ENCODE measurements at regions not wholly inside any gene's neighbourhood (a gene's known extent, or its start where the extent isn't known, plus 50 kb on each side); places are given as distances from the start of the nearest gene placed in this dataset.
A peak's percentile ranks its signal among the peaks of the same experiment; 100 is the strongest.

DNA sequence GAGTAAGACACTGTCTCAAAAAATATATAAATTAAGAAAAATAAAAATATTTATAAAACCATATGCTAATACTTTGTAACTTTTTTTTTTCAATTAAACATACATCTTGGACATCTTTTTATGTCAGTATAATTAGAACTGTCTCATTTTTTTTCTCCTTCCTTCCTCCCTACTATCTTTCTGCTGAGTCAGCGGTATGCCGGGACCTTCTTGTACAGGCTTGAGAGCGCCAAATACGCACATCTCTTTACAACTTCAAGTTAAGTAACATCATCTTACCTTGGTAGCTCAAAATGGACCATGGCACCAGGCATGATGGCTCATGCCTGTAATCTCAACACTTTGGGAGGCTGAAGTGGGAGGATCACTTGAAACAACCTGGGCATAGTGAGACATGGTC lies 153.4 kb downstream of the FAM161A start:
- Histone ChIP-seq H3K9ac (ENCODE audit: low read length) (no peak overlapping the region), H3K27me3 (ENCODE audit: control insufficient read depth, insufficient read depth, low read length) (no peaks in the 10 kb centered on the region)

DNA sequence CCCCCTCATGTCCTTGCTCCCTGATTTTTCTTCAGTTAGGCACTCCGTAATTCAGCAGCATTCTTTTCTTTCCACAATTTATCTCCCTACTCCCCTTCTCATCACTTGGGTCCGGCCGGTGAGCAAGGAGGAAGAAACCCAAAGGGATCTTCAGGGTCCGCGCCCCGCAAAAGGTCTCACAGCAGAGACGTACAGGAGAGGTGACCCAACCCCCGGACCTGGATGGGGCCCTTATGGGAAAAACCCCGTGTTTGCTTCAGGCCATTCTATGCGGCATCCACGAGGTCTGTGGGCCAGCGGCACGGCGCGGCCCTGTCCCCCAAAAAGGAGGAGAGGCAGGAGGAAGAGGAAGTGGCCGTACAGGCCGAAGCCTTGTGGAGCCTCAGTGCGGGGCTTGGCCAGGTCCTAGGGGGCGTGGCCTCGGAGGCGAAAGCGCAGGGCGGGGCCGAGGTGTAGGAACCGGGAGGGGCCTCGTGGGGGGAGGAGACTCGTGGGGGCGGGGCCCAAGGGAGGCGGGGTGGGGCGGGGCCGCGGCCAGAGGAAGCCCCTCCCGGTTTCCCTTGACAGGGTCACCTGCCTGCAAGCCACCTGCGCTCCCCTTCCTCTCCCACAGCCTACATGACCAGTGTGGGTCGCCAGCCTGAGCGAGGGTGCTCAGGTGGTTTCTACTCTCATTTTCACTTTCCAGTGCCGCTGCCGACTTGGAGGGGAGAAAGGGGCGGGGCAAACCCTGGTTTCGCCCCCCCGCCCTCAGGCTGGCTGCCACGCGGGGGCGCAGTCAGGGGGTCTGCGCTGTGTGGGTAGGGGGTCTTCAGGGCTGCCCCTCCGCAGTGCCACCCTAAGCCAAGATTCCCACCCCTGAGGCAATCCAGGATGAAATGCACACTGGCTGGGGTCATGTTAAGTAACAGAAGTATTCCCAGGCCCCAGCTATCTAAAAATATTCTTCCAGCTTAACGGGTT lies 156.4 kb upstream of the XPO1 start:
- H3K27me3 ChIP-seq (ENCODE audit: control insufficient read depth, insufficient read depth, low read length), result no peaks in the 10 kb centered on the region
- no peaks in the 10 kb centered on the region for H3K9me3 ChIP-seq (ENCODE audit: control insufficient read depth, low read depth, low read length)
- no peaks in the 10 kb centered on the region for H3K36me3 ChIP-seq (ENCODE audit: control insufficient read depth, low read depth, low read length)
- H3K4me1 ChIP-seq (ENCODE audit: control insufficient read depth, low read depth, low read length), result peaks cover 5% of the 10 kb centered on the region
- H3K9ac ChIP-seq (ENCODE audit: low read length), result peak overlapping the region; percentile 44
- no peak overlapping the region for H3K27ac ChIP-seq (ENCODE audit: low read length)
- H3K4me3 ChIP-seq (ENCODE audit: low read length), result peak overlapping the region; percentile 70

More for the DNA sequence above, 153.4 kb downstream of the FAM161A start:
- Histone ChIP-seq H3K36me3 (ENCODE audit: control insufficient read depth, low read depth, low read length) (no peaks in the 10 kb centered on the region), H3K27ac (ENCODE audit: low read length) (no peak overlapping the region), H3K9me3 (ENCODE audit: control insufficient read depth, low read depth, low read length) (no peaks in the 10 kb centered on the region), H3K4me1 (ENCODE audit: control insufficient read depth, low read depth, low read length) (no peaks in the 10 kb centered on the region), H3K4me3 (ENCODE audit: low read length) (no peak overlapping the region)

DNA sequence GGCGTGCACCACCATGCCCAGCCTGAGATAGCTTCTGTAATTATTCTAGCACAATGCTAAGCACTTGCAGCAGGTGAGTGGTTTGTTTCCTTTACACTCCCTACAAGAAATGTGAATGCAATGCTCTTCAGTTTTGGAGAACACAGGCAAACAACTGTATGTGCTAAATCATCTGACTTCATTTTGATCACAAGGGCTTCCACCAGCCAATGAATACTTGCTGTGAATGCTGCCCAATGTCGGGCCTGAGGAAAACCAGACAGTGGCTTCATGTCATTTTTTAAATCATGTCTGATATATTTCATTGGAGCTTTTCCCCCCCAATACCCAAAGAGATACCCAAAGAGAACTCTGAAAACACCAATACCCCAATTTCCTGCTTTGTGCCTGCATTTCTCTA lies 155.6 kb upstream of the XPO1 start:
- Histone ChIP-seq H3K4me1 (ENCODE audit: control insufficient read depth, low read depth, low read length) (peaks cover 5% of the 10 kb centered on the region), H3K27ac (ENCODE audit: low read length) (no peak overlapping the region), H3K27me3 (ENCODE audit: control insufficient read depth, insufficient read depth, low read length) (no peaks in the 10 kb centered on the region), H3K36me3 (ENCODE audit: control insufficient read depth, low read depth, low read length) (no peaks in the 10 kb centered on the region), H3K9ac (ENCODE audit: low read length) (no peak overlapping the region), H3K4me3 (ENCODE audit: low read length) (peak overlapping the region; percentile 70), H3K9me3 (ENCODE audit: control insufficient read depth, low read depth, low read length) (no peaks in the 10 kb centered on the region)

DNA sequence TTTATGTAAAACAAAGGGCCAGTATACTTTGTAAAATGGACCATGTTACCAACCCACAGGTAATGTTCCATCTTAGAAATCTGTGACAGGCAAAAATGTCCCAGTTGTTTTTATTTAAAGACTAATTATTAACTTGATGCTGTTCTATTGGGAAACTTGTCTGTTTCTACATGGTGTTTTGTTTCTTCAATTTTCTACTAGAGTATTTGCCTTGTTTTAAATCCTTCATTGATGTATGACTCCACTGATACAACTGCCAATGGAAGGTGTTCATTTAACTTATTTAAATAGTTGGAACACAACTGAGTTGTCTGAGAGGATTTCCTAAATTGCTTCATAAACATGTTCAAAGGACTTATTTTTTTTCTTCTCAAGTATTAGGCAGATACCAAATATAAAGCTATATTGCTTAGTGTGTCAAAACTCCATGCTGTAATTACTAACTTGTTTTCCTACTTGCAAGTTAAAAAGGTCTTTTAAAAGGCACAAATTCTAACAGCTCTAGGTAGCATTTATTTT lies 152.0 kb upstream of the XPO1 start:
- H3K9ac ChIP-seq (ENCODE audit: low read length), result no peak overlapping the region
- H3K4me3 ChIP-seq (ENCODE audit: low read length), result no peak overlapping the region
- no peak overlapping the region for H3K27ac ChIP-seq (ENCODE audit: low read length)

DNA sequence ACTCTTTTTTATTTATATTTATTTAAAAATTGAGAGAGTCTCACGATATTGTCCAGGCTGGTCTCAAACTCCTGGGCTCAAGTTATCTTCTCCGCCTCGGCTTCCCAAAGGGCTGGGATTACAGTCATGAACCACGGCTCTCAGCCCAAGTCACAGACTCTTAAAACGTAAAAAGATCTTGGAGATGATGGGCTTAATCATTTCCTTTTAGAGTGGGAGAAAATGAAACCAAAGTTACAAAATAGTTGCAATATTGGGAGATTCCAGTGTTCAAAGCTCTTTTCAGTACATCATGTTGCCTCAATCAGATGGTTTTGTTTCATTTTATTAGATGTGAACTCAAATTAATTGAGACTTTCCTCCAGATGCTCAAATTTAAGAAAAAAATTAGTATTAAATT lies 151.4 kb upstream of the XPO1 start:
- Histone ChIP-seq H3K4me1 (ENCODE audit: control insufficient read depth, low read depth, low read length) (peaks cover 5% of the 10 kb centered on the region), H3K9me3 (ENCODE audit: control insufficient read depth, low read depth, low read length) (no peaks in the 10 kb centered on the region), H3K9ac (ENCODE audit: low read length) (no peak overlapping the region), H3K36me3 (ENCODE audit: control insufficient read depth, low read depth, low read length) (no peaks in the 10 kb centered on the region), H3K27me3 (ENCODE audit: control insufficient read depth, insufficient read depth, low read length) (no peaks in the 10 kb centered on the region), H3K27ac (ENCODE audit: low read length) (no peak overlapping the region), H3K4me3 (ENCODE audit: low read length) (no peak overlapping the region)

More for the DNA sequence above, 152.0 kb upstream of the XPO1 start:
- H3K36me3 ChIP-seq (ENCODE audit: control insufficient read depth, low read depth, low read length), result no peaks in the 10 kb centered on the region
- H3K4me1 ChIP-seq (ENCODE audit: control insufficient read depth, low read depth, low read length), result peaks cover 5% of the 10 kb centered on the region
- no peaks in the 10 kb centered on the region for H3K9me3 ChIP-seq (ENCODE audit: control insufficient read depth, low read depth, low read length)
- H3K27me3 ChIP-seq (ENCODE audit: control insufficient read depth, insufficient read depth, low read length), result no peaks in the 10 kb centered on the region

DNA sequence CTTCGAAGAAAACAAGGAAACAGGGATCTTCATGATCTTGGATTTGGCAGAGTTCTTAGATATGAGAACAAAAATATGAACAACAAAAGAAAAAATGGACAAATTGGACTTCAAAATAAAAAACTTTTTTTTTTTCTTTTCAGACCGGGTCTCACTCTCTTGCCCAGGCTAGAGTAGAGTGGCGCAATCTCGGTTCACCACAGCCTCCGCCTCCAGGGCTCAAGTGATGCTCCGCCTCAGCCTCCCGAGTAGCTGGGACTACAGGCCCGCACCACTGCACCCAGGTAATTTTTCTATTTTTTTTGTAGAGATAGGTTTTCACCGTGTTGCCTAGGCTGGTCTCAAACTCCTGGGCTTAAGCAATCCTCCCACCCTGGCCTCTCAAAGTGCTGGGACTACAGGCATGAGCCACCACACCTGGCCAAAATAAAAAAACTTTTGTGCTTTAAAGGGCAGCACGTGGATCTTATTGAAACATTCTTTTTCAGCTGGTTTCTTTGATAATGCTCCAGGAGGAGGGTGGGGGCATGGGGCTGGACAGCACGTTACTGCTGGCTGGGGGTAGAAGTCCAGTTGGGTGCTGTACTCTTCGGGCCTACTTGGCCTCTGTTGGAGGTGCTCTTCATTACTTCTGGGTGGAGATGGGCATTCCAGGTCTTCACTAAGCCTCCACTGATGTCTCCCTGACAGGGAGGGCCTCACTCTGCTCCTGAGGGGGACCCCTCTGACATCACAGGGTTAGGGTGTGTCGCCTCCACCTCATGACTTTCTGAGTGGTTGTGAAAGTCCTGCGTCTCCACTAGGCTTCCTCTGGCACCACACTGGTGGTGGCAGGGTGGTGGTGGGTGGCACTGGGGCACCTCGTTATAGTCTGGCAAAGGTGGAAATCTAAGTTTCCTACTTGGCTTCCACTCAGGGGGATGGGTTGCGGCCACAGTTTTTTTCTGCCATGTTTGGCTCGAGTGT lies 150.5 kb upstream of the XPO1 start:
- no peaks in the 10 kb centered on the region for H3K36me3 ChIP-seq (ENCODE audit: control insufficient read depth, low read depth, low read length)
- no peak overlapping the region for H3K27ac ChIP-seq (ENCODE audit: low read length)
- H3K27me3 ChIP-seq (ENCODE audit: control insufficient read depth, insufficient read depth, low read length), result no peaks in the 10 kb centered on the region
- no peaks in the 10 kb centered on the region for H3K4me1 ChIP-seq (ENCODE audit: control insufficient read depth, low read depth, low read length)
- no peak overlapping the region for H3K4me3 ChIP-seq (ENCODE audit: low read length)
- H3K9ac ChIP-seq (ENCODE audit: low read length), result no peak overlapping the region
- no peaks in the 10 kb centered on the region for H3K9me3 ChIP-seq (ENCODE audit: control insufficient read depth, low read depth, low read length)

DNA sequence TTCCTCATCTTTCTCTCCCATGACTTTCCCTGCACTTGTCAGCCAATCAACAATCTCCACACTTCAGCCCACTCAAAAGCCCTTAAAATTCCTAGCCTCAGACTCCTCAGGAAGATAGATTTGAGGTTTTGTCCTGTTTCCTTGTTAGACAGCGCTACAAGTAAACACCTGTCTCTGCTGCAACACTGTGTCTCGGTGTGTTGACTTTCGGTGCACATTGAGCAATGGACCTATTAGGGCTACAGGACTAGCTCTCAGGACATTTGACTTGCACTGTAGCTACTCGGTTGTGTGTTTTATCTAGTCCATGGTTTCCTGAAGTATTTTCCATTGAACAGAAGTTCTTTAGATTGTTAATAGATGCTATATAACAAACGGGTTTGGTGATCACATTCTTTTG lies 140.9 kb upstream of the XPO1 start:
- no peaks in the 10 kb centered on the region for H3K9me3 ChIP-seq (ENCODE audit: control insufficient read depth, low read depth, low read length)
- no peak overlapping the region for H3K27ac ChIP-seq (ENCODE audit: low read length)
- H3K9ac ChIP-seq (ENCODE audit: low read length), result no peak overlapping the region
- no peaks in the 10 kb centered on the region for H3K27me3 ChIP-seq (ENCODE audit: control insufficient read depth, insufficient read depth, low read length)
- no peaks in the 10 kb centered on the region for H3K36me3 ChIP-seq (ENCODE audit: control insufficient read depth, low read depth, low read length)
- H3K4me1 ChIP-seq (ENCODE audit: control insufficient read depth, low read depth, low read length), result no peaks in the 10 kb centered on the region
- H3K4me3 ChIP-seq (ENCODE audit: low read length), result no peak overlapping the region

DNA sequence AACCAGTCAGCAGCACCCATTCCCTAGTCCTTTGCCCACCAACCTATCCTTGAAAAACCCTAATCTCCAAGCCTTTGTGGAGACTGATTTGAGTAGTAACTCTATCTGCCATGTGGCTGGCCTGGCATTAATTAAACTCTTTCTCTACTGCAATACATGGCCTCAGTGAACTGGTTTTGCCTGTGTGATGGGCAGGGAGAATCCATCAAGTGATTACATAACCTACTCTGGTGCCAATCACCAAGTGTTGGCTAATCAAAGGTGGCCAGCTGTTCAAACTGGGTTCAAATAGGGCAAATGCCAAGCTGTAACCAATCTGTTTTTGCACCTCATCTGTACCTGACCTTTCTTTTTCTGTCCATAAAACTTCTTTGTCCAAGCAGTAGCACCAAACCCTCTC lies 139.8 kb upstream of the XPO1 start:
- no peak overlapping the region for H3K4me3 ChIP-seq (ENCODE audit: low read length)
- H3K9me3 ChIP-seq (ENCODE audit: control insufficient read depth, low read depth, low read length), result no peaks in the 10 kb centered on the region
- no peaks in the 10 kb centered on the region for H3K36me3 ChIP-seq (ENCODE audit: control insufficient read depth, low read depth, low read length)
- no peak overlapping the region for H3K9ac ChIP-seq (ENCODE audit: low read length)
- no peaks in the 10 kb centered on the region for H3K27me3 ChIP-seq (ENCODE audit: control insufficient read depth, insufficient read depth, low read length)
- no peak overlapping the region for H3K27ac ChIP-seq (ENCODE audit: low read length)
- no peaks in the 10 kb centered on the region for H3K4me1 ChIP-seq (ENCODE audit: control insufficient read depth, low read depth, low read length)

DNA sequence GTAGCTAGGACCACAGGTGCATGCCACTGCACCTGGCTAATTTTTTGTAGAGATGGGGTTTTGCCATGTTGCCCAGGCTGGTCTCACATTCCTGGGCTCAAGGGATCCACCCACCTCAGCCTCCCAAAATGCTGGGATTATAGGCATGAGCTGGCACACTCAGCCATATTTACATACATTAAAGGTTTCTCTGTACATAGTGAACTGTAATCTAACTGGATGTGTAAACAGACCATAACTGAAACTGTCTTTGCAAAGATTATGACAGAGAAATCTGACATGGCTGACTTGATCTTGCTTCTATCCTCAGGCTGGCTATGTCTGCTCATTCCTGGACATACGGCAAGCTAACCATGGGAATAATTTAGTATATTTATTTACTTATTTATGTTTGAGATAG lies 139.2 kb upstream of the XPO1 start:
- Histone ChIP-seq H3K9me3 (ENCODE audit: control insufficient read depth, low read depth, low read length) (no peaks in the 10 kb centered on the region), H3K27ac (ENCODE audit: low read length) (no peak overlapping the region), H3K4me3 (ENCODE audit: low read length) (no peak overlapping the region), H3K9ac (ENCODE audit: low read length) (no peak overlapping the region), H3K36me3 (ENCODE audit: control insufficient read depth, low read depth, low read length) (no peaks in the 10 kb centered on the region), H3K4me1 (ENCODE audit: control insufficient read depth, low read depth, low read length) (no peaks in the 10 kb centered on the region), H3K27me3 (ENCODE audit: control insufficient read depth, insufficient read depth, low read length) (no peaks in the 10 kb centered on the region)

DNA sequence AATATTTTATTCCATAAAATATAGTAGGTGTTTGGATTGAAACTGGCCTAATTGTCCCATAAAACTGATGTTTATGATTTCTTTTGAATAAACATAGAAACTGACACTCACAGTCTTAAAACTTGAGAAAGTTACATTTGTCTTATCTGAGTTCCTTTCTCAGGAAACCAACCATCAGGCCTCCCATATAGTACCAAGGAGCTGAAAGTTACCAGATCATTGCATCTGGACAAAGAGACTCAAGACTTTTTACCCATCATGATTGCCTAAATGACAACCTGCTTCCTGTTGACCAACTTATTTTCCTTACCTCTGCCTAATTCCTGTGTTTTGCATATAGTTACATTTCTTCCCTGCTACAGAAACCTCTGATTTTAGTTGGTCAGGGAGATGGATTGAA lies 137.0 kb upstream of the XPO1 start:
- H3K4me1 ChIP-seq (ENCODE audit: control insufficient read depth, low read depth, low read length), result peaks cover 13% of the 10 kb centered on the region
- no peak overlapping the region for H3K27ac ChIP-seq (ENCODE audit: low read length)
- H3K9ac ChIP-seq (ENCODE audit: low read length), result no peak overlapping the region
- H3K27me3 ChIP-seq (ENCODE audit: control insufficient read depth, insufficient read depth, low read length), result no peaks in the 10 kb centered on the region
- no peaks in the 10 kb centered on the region for H3K36me3 ChIP-seq (ENCODE audit: control insufficient read depth, low read depth, low read length)
- H3K4me3 ChIP-seq (ENCODE audit: low read length), result no peak overlapping the region
- no peaks in the 10 kb centered on the region for H3K9me3 ChIP-seq (ENCODE audit: control insufficient read depth, low read depth, low read length)

DNA sequence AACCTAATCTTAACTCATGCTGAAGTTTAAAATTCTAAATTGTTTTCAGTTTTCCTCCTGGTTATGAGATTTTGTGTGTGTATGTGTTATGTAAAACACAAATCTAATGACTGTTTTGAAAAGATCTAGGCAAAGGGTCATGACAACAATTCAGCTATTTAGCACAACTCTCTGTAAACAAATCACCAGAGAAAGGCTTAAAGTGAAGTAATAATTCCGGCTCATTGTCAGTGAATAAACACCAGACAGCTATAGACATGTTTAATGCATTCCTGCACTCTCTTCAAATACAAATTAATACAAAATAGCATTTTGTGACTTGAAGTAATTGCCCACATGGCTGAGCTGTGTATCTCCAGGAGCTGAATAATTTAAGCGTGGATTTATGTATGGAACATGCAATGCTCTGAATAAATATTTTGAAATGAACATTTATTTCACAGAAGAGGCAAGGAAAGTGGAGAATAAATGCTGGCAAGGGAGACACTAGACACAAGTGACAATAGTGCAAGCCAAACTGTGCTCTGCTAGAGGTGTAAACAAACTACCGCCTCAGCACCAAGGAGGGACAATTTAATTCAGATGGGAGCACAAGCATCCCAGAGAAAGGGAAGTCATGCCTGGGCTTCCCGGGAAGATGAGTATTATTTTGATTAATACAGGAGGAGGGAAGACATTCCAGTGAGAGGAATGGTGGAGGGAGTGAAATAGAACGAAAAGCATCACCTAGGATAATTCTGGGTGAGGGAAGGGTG lies 133.6 kb upstream of the XPO1 start:
- Histone ChIP-seq H3K4me1 (ENCODE audit: control insufficient read depth, low read depth, low read length) (peaks cover 13% of the 10 kb centered on the region), H3K36me3 (ENCODE audit: control insufficient read depth, low read depth, low read length) (no peaks in the 10 kb centered on the region), H3K4me3 (ENCODE audit: low read length) (peak overlapping the region; percentile 19), H3K9me3 (ENCODE audit: control insufficient read depth, low read depth, low read length) (no peaks in the 10 kb centered on the region), H3K27me3 (ENCODE audit: control insufficient read depth, insufficient read depth, low read length) (no peaks in the 10 kb centered on the region), H3K9ac (ENCODE audit: low read length) (no peak overlapping the region), H3K27ac (ENCODE audit: low read length) (no peak overlapping the region)
